HG02678 (cell line): ENCODE measurements at regions not wholly inside any gene's neighbourhood (a gene's known extent, or its start where the extent isn't known, plus 50 kb on each side); places are given as distances from the start of the nearest gene placed in this dataset.
"Not testable (repeated sequence)": the region's sequence is repeated elsewhere in the genome, so short reads cannot be mapped to it uniquely, and the experiment has no call there.

Experiments
- ATAC-seq: cut with Tn5 transposase; IDR thresholded peaks from one replicate; pipeline ENCODE4 v1.9.1; 2021; ENCODE audit warnings: mild to moderate bottlenecking, moderate library complexity; ENCODE audit not compliant: unreplicated experiment

- no peak for ATAC-seq
These were observed 164.5 kb upstream of the E2F7 start for GRCh38 chr12:77229640-77230442.

DNA sequence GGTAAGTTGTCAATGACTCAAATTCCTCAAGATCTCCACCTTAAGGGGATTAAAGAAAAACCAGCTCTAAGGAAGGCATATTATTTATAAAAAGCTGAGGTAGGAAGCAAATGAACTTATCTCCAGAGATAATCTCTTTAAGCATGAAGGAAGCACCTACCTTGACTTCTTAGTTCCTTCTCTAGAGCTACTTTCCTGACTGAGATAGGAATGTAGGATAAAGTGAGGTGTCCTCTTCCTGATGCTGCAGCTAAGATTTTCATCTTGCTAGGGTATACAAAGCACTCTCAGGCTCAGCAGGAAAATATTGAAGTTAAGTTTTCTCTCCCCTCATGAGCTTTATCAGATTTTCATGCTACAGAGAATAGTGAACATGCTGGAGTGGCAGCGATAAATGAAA lies 163.0 kb upstream of the E2F7 start:
- ATAC-seq = no peak

DNA sequence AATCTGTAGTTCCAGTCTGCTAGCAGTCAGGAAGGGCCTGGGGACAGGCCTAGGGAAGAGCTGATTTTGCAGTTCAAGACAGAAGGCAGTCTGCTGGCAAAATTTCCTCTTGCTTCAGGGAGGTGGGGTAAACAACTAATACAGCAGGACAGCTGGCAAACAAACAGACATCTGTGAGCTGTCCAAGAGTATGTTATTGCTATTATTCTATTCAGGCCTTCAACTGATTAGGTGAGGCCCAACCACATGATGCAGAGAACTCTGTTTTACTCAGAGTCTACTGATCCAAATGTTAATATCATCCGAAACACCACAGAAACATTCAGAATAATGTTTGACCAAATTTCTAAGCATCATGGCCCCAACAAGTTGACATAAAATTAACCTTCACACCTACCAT lies 161.0 kb upstream of the E2F7 start:
- ATAC-seq = no peak

GRCh38 chr12:77225373-77225772 lies 160.0 kb upstream of the E2F7 start:
- ATAC-seq = no peak

GRCh38 chr12:77224346-77224745 lies 159.0 kb upstream of the E2F7 start:
- ATAC-seq = no peak

- no peak for ATAC-seq
These were observed 157.0 kb upstream of the E2F7 start for GRCh38 chr12:77222336-77222735.

DNA sequence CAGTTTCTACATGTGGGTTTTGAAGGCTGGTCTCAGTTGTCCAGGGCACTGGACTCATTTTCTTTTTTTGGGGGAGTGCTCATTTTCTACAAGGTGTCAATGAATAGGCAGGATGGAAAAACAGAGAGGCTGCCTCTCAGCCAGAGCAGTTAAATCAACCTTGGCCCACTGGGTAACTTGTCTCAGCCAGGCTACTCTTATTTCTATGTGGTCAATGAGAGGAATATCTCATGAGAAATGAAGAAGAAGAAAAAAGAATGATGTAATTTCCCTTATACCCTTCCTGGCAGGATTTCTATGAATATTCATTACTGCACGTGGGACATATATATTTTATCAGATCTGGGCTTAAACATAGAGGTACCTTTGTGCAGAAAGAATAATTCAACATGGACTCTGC lies 155.2 kb upstream of the E2F7 start:
- ATAC-seq = no peak

DNA sequence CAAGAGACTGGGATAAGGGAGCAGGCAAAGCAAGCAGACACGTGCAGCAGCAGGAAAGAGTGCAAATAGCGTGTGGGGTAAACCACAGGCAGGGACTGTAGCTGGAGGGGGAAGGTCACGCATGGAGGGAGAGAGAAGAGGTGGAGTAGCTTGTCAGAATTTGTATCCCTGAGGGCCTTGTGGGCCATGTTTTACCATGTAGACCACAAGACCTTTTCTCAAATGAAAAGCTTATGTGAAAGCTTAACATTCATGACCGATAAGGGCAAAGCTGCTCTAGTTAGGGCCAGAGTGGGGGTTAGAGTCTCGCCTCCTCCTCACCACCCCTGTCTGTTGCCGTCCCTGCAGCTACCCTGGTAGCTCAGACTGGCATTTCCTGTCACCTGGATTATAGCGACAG lies 152.9 kb upstream of the E2F7 start:
- no peak for ATAC-seq

DNA sequence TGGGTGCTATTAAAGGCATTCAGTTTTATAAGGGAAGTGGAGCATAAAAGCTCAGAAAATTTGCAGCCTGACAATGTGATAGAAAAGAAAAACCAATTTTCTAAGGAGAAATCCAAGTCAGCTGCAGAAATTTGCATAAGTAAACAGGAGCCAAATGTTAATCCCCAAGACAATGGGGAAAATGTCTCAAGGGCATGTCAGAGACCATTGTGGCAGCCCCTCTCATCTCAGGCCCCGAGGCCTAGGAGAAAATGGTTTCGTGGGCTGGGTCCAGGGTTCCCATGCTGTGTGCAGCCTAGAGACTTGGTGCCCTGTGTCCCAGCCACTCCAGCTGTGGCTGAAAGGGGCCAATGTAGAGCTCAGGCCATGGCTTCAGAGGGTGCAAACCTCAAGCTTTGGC lies 150.8 kb upstream of the E2F7 start:
- ATAC-seq = not testable (repeated sequence)

DNA sequence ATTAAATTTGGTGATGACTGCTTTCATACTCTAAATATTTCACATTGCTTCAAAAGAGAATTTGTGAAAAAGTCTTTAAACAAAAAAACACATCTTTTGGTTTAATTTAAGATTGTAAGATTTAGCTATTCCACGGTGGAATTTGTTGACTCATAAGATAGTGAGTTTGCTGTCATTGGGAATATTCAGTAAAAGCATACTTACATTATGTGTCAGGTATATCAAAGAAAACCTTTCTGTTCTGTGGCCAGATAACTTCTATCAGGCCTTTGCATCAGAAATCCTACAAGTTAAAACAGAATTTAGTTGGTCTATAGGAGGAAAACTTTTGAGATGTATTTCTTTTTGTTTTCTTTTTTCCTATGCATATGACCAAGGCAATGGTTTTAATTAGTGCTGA lies 148.8 kb upstream of the E2F7 start:
- ATAC-seq = no peak

DNA sequence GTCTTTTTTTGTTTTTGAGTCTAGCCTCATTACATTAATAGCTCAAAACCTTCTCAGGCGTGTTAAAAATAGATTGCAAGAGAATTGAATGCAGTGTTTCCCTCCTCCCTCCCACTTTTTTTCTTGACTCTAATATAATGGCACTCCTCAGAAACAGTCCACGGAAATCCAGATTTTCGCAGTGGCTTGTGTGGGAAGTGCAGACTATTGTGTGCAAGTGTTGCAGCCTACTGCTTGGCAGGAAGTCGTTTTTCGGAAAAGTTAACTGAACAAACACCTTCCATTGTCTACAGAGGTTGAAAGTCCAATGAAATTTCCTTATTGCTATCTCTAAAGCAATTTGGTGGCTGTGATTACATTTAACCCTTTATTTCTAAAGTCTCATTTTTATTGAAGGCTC lies 147.9 kb upstream of the E2F7 start:
- no peak for ATAC-seq

DNA sequence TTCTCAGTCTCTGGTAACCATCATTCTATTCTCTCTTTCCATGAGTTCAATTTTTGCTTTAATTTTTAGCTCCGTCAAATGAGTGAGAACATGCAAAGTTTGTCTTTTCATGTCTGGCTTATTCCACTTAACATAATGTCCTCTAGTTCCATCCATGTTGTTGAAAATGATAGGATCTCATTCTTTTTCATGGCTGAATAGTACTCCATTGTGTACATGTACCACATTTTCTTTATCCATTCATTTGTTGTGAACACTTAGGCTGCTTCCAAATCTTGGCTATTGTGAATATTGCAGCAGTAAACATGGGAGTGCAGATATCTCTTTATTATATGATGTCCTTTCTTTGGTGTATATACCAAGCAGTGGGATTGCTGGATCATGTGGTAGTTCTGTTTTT lies 145.4 kb upstream of the E2F7 start:
- no peak for ATAC-seq

GRCh38 chr12:77204083-77204482 lies 138.7 kb upstream of the E2F7 start:
- no peak for ATAC-seq

DNA sequence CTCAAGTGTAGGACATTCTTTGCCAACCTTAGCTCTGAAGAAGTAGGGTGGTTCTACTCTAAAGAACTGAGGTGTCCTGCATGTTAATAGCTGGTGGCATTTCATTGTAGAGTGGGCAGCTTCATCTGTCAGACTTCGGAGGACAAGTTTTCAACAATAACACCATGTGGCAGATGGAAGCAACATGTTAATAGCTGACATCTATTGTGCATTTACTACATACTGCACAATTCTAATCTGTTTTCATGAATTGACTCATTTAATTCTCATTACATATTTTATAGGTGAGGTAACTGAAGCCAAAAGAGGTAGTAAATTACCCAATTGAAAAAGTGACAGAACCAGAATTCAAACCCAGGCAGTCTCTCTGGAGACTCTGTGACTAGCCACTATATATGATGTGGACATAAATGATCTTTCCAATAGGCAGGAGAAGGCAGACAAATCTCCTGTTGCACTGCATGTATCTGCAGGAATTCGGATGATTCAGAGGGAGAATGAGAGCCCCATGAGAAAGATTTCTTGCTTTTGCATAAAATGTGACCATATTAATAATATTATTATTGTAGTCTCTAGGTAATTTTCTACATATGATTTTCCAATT lies 137.2 kb upstream of the E2F7 start:
- no peak for ATAC-seq

DNA sequence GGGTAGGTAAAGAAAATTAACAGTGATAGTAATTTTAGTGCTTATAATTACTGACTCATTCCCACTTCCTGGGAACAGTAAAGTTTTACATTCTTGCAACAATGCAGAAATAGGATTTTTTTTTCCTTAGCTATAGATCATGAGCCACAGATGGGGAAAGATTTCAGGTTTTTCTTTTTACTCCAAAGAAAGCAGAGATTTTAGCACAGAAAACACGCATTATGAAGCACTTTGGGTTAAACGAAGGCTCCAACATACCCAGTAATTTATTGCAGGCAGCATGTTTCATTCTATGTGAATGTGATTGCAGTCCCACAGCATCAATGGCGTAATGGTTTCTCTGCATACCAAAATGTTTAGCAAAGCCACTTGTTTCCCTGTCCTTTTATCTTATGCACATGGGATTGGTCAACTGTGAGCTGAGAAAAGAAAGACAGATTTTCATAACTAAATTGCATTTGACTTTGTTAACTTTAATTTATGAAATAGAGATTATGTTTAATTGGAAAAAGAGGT lies 124.6 kb upstream of the E2F7 start:
- no peak for ATAC-seq

DNA sequence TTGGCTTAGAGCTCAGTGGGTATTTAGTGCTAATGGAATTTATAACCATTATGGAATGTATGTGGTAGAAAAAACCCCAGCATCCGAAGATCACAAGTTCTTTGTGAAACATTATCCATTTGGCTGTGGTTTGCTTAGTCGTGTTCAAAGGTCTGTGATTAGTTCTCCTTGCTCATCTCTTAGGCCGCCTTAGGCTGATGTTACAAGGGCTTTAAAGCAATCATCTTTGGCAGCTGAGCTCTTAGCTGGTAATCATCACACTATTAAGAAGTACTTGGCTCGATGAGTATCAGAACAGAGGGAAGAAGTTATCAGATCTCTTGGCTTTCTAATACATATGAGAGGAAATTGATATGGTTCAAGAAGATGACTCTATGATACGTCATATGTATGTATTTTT lies 124.1 kb upstream of the E2F7 start:
- ATAC-seq = no peak

DNA sequence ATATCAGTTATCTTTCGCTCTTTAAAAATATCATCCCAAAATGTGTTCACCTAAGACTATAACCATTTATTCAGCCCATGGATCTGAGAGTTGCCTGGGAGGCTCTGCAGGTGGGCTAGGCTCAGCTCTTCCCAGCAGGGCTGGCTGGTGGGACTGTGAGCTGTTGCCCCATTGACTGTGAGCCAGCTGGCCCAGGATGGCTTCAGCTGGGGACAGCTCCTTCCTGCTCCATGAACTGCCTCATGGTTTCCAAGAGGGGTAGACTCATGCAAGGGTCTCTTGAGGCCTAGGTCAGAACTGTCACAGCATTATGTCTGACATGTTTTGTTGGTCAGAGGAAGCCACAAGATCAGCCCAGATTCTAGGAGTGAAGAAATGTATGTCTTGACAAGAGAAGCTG lies 114.1 kb upstream of the E2F7 start:
- ATAC-seq = no peak

GRCh38 chr12:77167801-77168200 lies 102.4 kb upstream of the E2F7 start:
- ATAC-seq = no peak

GRCh38 chr12:77166696-77167095 lies 101.3 kb upstream of the E2F7 start:
- no peak for ATAC-seq

GRCh38 chr12:77163074-77164038 lies 98.0 kb upstream of the E2F7 start:
- no peak for ATAC-seq

DNA sequence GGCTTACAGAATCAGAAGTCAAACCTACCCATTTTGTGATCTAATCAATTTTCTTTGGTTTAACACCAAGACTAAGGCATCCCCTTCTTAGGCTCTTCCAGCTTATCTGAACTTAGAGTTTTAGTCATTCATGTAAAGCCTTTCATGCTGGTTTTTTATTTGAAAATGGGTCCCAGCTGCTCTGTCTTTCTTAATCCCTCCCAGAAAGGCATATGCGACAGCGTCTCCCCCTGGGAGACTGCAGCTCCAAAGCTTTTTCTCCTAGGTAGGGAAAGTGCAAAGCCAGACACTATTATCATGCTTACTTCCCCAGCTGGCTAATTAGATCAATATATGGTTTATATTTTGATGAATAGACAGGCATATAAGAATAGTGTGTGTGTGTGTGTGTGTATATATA lies 96.6 kb upstream of the E2F7 start:
- no peak for ATAC-seq
